A673 (cell line): ENCODE measurements at regions not wholly inside any gene's neighbourhood (a gene's known extent, or its start where the extent isn't known, plus 50 kb on each side); places are given as distances from the start of the nearest gene placed in this dataset.

ENCODE experiments used
- BruUV-seq: library from RNA; stranded (reverse); fragments of 400-500 nt; replicated peaks from 2 replicates; lab custom pipeline; 2021; lab: Mats Ljungman, UMichigan
- CTCF ChIA-PET: fragments of 300-600 bp; sonication (Branson Sonifier 250); formaldehyde crosslinking; loops from one replicate; lab custom pipeline; 2022; ENCODE audit warnings: antibody characterized with exemption; lab: Charles Lee
- POLR2A ChIA-PET: fragments of 300-600 bp; sonication (Branson Sonifier 250); formaldehyde crosslinking; loops from one replicate; lab custom pipeline; 2022; ENCODE audit warnings: antibody characterized with exemption; ENCODE audit not compliant: low non-redundant PET; lab: Charles Lee
- DNase-seq: peaks from one replicate; pipeline ENCODE4 v3.0.0-alpha.2; 2015; ENCODE audit warnings: low spot score
- H3K27ac ChIP-seq: fragments of 200-600 bp; sonication (generic); 2 replicates; pipeline ENCODE4 v1.5.1; 2016; ENCODE audit warnings: mixed run types, low read depth, mild to moderate bottlenecking, mixed read lengths, antibody characterized with exemption, low read length; ENCODE audit not compliant: poor library complexity, severe bottlenecking
- H3K27me3 ChIP-seq: fragments of 200-600 bp; sonication (generic); replicated peaks from 2 replicates; pipeline ENCODE4 v1.6.1; 2017; ENCODE audit warnings: mixed run types, low read depth, mild to moderate bottlenecking, mixed read lengths, antibody characterized with exemption, low read length; ENCODE audit not compliant: insufficient read depth, poor library complexity
- H3K36me3 ChIP-seq: fragments of 200-600 bp; sonication (generic); 2 replicates; pipeline ENCODE4 v1.6.1; 2016; ENCODE audit warnings: mixed run types, mild to moderate bottlenecking, mixed read lengths, antibody characterized with exemption, low read length; ENCODE audit not compliant: insufficient read depth, poor library complexity, severe bottlenecking
- H3K4me1 ChIP-seq: fragments of 200-600 bp; sonication (generic); 2 replicates; pipeline ENCODE4 v1.6.1; 2017; ENCODE audit warnings: mixed run types, mild to moderate bottlenecking, mixed read lengths, antibody characterized with exemption, low read length; ENCODE audit not compliant: insufficient read depth, poor library complexity, severe bottlenecking
- H3K4me3 ChIP-seq: fragments of 200-600 bp; sonication (generic); 2 replicates; pipeline ENCODE4 v1.5.1; 2016; ENCODE audit warnings: low read depth, mixed run types, mild to moderate bottlenecking, mixed read lengths, low read length; ENCODE audit not compliant: poor library complexity, severe bottlenecking
- H3K9me3 ChIP-seq: fragments of 200-600 bp; sonication (generic); 2 replicates; pipeline ENCODE4 v1.6.1; 2016; ENCODE audit warnings: mixed run types, low read depth, mild to moderate bottlenecking, mixed read lengths, antibody characterized with exemption, low read length; ENCODE audit not compliant: poor library complexity, severe bottlenecking
- EZH2 ChIP-seq: fragments of 200-600 bp; sonication (generic); IDR thresholded peaks from 2 replicates; pipeline ENCODE4 v1.6.1; 2017; ENCODE audit warnings: borderline replicate concordance, low read depth, mild to moderate bottlenecking, mixed read lengths, antibody characterized with exemption, low read length; ENCODE audit not compliant: poor library complexity, severe bottlenecking
- intact Hi-C: fragments of 100-400 bp; cut with micrococcal nuclease; formaldehyde crosslinking; loops from one replicate; pipeline ENCODE4 v1.10.0; 2022; ENCODE audit not compliant: unreplicated experiment
- TF ChIP-seq, protein P1 (sequence below): fragments of 300-800, 200-600 bp; sonication (generic); conservative IDR thresholded peaks from 2 replicates; pipeline ENCODE4 v1.5.1; 2017; ENCODE audit warnings: low read depth, mild to moderate bottlenecking, antibody characterized with exemption, low read length, moderate library complexity, mixed read lengths

DNA sequence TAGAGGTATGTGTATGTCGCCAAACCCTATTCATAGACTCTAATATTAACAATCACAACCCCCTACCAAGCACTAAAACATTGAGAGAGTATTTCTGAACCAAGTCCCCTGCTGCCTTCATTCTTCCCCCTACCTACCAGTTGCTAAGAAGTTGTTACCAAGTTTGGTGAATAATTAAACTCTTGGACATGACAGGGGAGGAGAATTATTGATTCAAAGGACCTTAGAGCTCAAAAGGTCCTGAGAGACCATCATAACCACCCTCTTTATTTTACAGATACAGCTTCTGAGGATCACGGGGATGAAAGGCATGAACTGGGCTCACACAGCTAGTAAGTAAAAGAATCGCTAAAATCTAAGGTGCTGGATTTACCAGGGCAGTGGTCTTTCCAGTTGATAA lies 204.1 kb downstream of the PIK3C3 start:
- Histone ChIP-seq H3K36me3 (no peaks in the 10 kb centered on the region), H3K4me1 (no peaks in the 10 kb centered on the region), H3K27ac (no peak overlapping the region), H3K9me3 (no peaks in the 10 kb centered on the region), H3K4me3 (no peak overlapping the region), H3K27me3 (no peaks in the 10 kb centered on the region)
- intact Hi-C loops, result no loop called here
- no TSS peak for BruUV-seq
- POLR2A ChIA-PET, result no interaction called here
- no peak for DNase-seq
- CTCF ChIA-PET, result no interaction called here
- TF ChIP-seq EZH2, result no peak
- TF ChIP-seq, protein P1, sequence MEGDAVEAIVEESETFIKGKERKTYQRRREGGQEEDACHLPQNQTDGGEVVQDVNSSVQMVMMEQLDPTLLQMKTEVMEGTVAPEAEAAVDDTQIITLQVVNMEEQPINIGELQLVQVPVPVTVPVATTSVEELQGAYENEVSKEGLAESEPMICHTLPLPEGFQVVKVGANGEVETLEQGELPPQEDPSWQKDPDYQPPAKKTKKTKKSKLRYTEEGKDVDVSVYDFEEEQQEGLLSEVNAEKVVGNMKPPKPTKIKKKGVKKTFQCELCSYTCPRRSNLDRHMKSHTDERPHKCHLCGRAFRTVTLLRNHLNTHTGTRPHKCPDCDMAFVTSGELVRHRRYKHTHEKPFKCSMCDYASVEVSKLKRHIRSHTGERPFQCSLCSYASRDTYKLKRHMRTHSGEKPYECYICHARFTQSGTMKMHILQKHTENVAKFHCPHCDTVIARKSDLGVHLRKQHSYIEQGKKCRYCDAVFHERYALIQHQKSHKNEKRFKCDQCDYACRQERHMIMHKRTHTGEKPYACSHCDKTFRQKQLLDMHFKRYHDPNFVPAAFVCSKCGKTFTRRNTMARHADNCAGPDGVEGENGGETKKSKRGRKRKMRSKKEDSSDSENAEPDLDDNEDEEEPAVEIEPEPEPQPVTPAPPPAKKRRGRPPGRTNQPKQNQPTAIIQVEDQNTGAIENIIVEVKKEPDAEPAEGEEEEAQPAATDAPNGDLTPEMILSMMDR, result no peak

DNA sequence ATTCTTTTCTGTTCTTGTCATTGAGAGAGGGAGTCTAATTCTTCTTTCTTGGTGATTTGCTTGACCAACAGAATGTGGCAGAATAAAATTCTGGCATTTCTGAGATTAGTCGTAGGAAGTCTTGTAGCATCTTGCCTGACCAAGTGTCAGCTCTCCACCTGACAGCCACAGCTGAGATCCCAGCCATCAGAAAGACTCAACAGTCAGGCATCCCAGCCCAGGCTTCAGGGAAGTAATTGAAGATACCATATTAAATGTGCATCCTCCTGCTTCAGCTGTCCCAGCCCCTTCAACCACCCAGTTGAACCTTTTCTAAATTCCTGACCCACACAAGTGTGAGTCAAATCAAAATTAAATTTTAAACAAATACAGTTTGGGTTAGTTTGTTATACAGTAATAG lies 208.3 kb downstream of the PIK3C3 start:
- no TSS peak for BruUV-seq
- Histone ChIP-seq H3K9me3 (no peaks in the 10 kb centered on the region), H3K36me3 (no peaks in the 10 kb centered on the region), H3K4me1 (no peaks in the 10 kb centered on the region), H3K27ac (no peak overlapping the region), H3K27me3 (no peaks in the 10 kb centered on the region), H3K4me3 (no peak overlapping the region)
- ChIA-PET POLR2A (no interaction called here), CTCF (no interaction called here)
- no peak for DNase-seq
- TF ChIP-seq EZH2, result no peak
- TF ChIP-seq, protein P1, result no peak
- intact Hi-C loops, result no loop called here

DNA sequence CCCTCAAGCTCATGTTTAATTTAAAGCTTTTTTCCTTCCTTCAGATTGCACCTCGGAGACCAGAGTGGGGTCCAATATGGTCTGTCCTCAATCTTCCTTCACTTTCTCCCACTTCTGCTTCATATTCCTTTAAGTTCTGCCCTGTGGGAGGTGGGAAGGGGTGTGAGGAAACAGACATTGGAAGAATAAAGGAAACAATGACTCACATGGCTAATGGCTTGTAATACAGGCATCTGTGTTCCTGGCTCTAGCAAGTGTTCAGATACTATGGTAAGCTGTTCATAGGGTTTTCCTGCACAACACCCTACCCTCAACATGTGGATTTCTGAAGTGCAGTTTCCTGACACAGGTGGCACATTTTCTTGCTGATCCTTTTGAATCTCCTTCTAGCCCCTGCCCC lies 209.5 kb downstream of the PIK3C3 start:
- ChIA-PET CTCF (no interaction called here), POLR2A (no interaction called here)
- BruUV-seq, result no TSS peak
- peak; percentile 18 for DNase-seq
- Histone ChIP-seq H3K27ac (no peak overlapping the region), H3K4me1 (no peaks in the 10 kb centered on the region), H3K4me3 (no peak overlapping the region), H3K27me3 (no peaks in the 10 kb centered on the region), H3K9me3 (no peaks in the 10 kb centered on the region), H3K36me3 (no peaks in the 10 kb centered on the region)
- intact Hi-C loops, result no loop called here
- TF ChIP-seq, protein P1, result no peak
